ENCODE measurements at regions not wholly inside any gene's neighbourhood (a gene's known extent, or its start where the extent isn't known, plus 50 kb on each side); places are given as distances from the start of the nearest gene placed in this dataset.
A peak's percentile ranks its signal among the peaks of the same experiment; 100 is the strongest.

- no peaks in the 10 kb centered on the region for H3K9me3 ChIP-seq (ENCODE audit: insufficient read depth, low read depth, low read length)
- H3K36me3 ChIP-seq (ENCODE audit: insufficient read depth, low read length) = no peaks in the 10 kb centered on the region
- no peak overlapping the region for H3K27ac ChIP-seq (ENCODE audit: low read depth, low read length)
- H3K79me2 ChIP-seq (ENCODE audit: insufficient read depth, low read length) = no peaks in the 10 kb centered on the region
- no peak overlapping the region for H2AFZ ChIP-seq (ENCODE audit: low read depth, low read length)
- H3K4me1 ChIP-seq (ENCODE audit: insufficient read depth, low read length) = peaks cover 13% of the 10 kb centered on the region
- no peak for TF ChIP-seq CTCF (IDR thresholded peaks at IDR 0.05; ENCODE audit: insufficient read depth, low read depth, low read length)
- TF ChIP-seq EZH2 (IDR thresholded peaks at IDR 0.05; ENCODE audit: insufficient read depth, low read length) = no peak
- H3K9me3 Mint-ChIP-seq (ENCODE audit: unreplicated experiment) = peaks cover 6% of the 10 kb centered on the region
- no peak overlapping the region for H3K4me3 Mint-ChIP-seq (ENCODE audit: unreplicated experiment)
- peaks cover 35% of the 10 kb centered on the region for H3K4me1 Mint-ChIP-seq (ENCODE audit: low read depth, unreplicated experiment)
- H3K27me3 Mint-ChIP-seq (ENCODE audit: low read depth, unreplicated experiment) = no peaks in the 10 kb centered on the region
- no peak overlapping the region for H3K27ac Mint-ChIP-seq (ENCODE audit: unreplicated experiment)
- FAIRE-seq (peak; percentile 47), DNase-seq (ENCODE audit: low read depth) (no peak)
- no peak overlapping the region for H3K9ac ChIP-seq (ENCODE audit: low read length)
- H3K27me3 ChIP-seq (ENCODE audit: insufficient read depth, low read length) = no peaks in the 10 kb centered on the region
- H3K36me3 Mint-ChIP-seq (ENCODE audit: low read depth, unreplicated experiment) = no peaks in the 10 kb centered on the region
- no peaks in the 10 kb centered on the region for H4K20me1 ChIP-seq (ENCODE audit: insufficient read depth, low read length)
- no peak overlapping the region for H3K4me2 ChIP-seq (ENCODE audit: low read length)
- no peak overlapping the region for H3K4me3 ChIP-seq (ENCODE audit: insufficient read depth, low read depth, low read length)
Measured at GRCh38 chr10:4472190-4472904, 353.7 kb upstream of the AKR1E2 start.

- Mint-ChIP-seq H3K36me3 (ENCODE audit: low read depth, unreplicated experiment) (no peaks in the 10 kb centered on the region), H3K4me1 (ENCODE audit: low read depth, unreplicated experiment) (peaks cover 27% of the 10 kb centered on the region), H3K4me3 (ENCODE audit: unreplicated experiment) (no peak overlapping the region), H3K27me3 (ENCODE audit: low read depth, unreplicated experiment) (no peaks in the 10 kb centered on the region), H3K9me3 (ENCODE audit: unreplicated experiment) (peaks cover 6% of the 10 kb centered on the region), H3K27ac (ENCODE audit: unreplicated experiment) (peak overlapping the region; percentile 54)
- Histone ChIP-seq H3K27ac (ENCODE audit: low read depth, low read length) (peak overlapping the region; percentile 55), H3K4me3 (ENCODE audit: insufficient read depth, low read depth, low read length) (no peak overlapping the region), H3K79me2 (ENCODE audit: insufficient read depth, low read length) (no peaks in the 10 kb centered on the region), H3K9ac (ENCODE audit: low read length) (no peak overlapping the region), H3K4me2 (ENCODE audit: low read length) (peak overlapping the region; percentile 51), H3K9me3 (ENCODE audit: insufficient read depth, low read depth, low read length) (no peaks in the 10 kb centered on the region), H4K20me1 (ENCODE audit: insufficient read depth, low read length) (no peaks in the 10 kb centered on the region), H3K36me3 (ENCODE audit: insufficient read depth, low read length) (no peaks in the 10 kb centered on the region), H2AFZ (ENCODE audit: low read depth, low read length) (peak overlapping the region; percentile 55), H3K4me1 (ENCODE audit: insufficient read depth, low read length) (peaks cover 13% of the 10 kb centered on the region), H3K27me3 (ENCODE audit: insufficient read depth, low read length) (no peaks in the 10 kb centered on the region)
- DNase-seq (ENCODE audit: low read depth) = peak; percentile 92
- peak; percentile 99 for FAIRE-seq
- TF ChIP-seq CTCF (IDR thresholded peaks at IDR 0.05; ENCODE audit: insufficient read depth, low read depth, low read length) = no peak
- TF ChIP-seq EZH2 (IDR thresholded peaks at IDR 0.05; ENCODE audit: insufficient read depth, low read length) = no peak
Measured at GRCh38 chr10:4470231-4470835, 355.7 kb upstream of the AKR1E2 start.

GRCh38 chr10:4467481-4467880, 358.5 kb upstream of the AKR1E2 start:
- H3K4me3 ChIP-seq (ENCODE audit: insufficient read depth, low read depth, low read length) = no peak overlapping the region
- FAIRE-seq = no peak
- TF ChIP-seq EZH2 (IDR thresholded peaks at IDR 0.05; ENCODE audit: insufficient read depth, low read length) (no peak), CTCF (IDR thresholded peaks at IDR 0.05; ENCODE audit: insufficient read depth, low read depth, low read length) (no peak)
- H3K27me3 Mint-ChIP-seq (ENCODE audit: low read depth, unreplicated experiment) = no peaks in the 10 kb centered on the region
- peaks cover 18% of the 10 kb centered on the region for H3K4me1 Mint-ChIP-seq (ENCODE audit: low read depth, unreplicated experiment)
- H3K27ac ChIP-seq (ENCODE audit: low read depth, low read length) = no peak overlapping the region
- DNase-seq (ENCODE audit: low read depth) = no peak
- H3K27ac Mint-ChIP-seq (ENCODE audit: unreplicated experiment) = peak overlapping the region; percentile 43
- no peaks in the 10 kb centered on the region for H3K79me2 ChIP-seq (ENCODE audit: insufficient read depth, low read length)
- H3K36me3 ChIP-seq (ENCODE audit: insufficient read depth, low read length) = no peaks in the 10 kb centered on the region
- no peaks in the 10 kb centered on the region for H4K20me1 ChIP-seq (ENCODE audit: insufficient read depth, low read length)
- H3K4me2 ChIP-seq (ENCODE audit: low read length) = no peak overlapping the region
- H3K4me3 Mint-ChIP-seq (ENCODE audit: unreplicated experiment) = no peak overlapping the region
- no peaks in the 10 kb centered on the region for H3K36me3 Mint-ChIP-seq (ENCODE audit: low read depth, unreplicated experiment)
- H2AFZ ChIP-seq (ENCODE audit: low read depth, low read length) = no peak overlapping the region
- no peaks in the 10 kb centered on the region for H3K9me3 ChIP-seq (ENCODE audit: insufficient read depth, low read depth, low read length)
- no peaks in the 10 kb centered on the region for H3K27me3 ChIP-seq (ENCODE audit: insufficient read depth, low read length)
- peaks cover 7% of the 10 kb centered on the region for H3K9me3 Mint-ChIP-seq (ENCODE audit: unreplicated experiment)
- H3K9ac ChIP-seq (ENCODE audit: low read length) = no peak overlapping the region
- H3K4me1 ChIP-seq (ENCODE audit: insufficient read depth, low read length) = peaks cover 7% of the 10 kb centered on the region
